ENCODE measurements at regions not wholly inside any gene's neighbourhood (a gene's known extent, or its start where the extent isn't known, plus 50 kb on each side); places are given as distances from the start of the nearest gene placed in this dataset.
"Not testable (repeated sequence)": the region's sequence is repeated elsewhere in the genome, so short reads cannot be mapped to it uniquely, and the experiment has no call there.

GRCh38 chr11:19433367-19433766, 192.6 kb upstream of the E2F8 start:
- DNase-seq (ENCODE audit: low spot score): no peak

GRCh38 chr11:19432370-19433061, 191.8 kb upstream of the E2F8 start:
- peak; percentile 65 for DNase-seq (ENCODE audit: low spot score)

- DNase-seq (ENCODE audit: low spot score): no peak
Measured at GRCh38 chr11:19430754-19431398, 190.1 kb upstream of the E2F8 start.

DNA sequence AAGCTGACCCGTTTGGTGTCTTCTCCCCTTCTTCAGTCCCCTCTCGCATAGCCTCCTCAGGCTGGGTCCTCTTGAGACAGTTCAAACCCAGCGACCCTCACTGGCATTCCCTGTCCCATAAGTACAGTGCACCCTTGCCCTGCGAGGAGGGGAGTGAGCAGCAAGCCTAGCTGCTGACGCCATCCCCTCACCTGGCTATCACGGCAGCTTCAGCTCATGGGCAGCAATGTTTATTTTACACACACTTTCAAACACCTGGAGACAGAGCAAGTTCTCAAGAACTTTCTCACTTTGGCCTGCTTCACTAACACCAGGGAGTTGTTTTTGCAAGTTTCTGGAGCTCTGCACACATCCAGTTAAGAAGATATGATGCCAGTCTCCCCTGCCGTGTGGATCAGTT, 189.6 kb upstream of the E2F8 start:
- no peak for DNase-seq (ENCODE audit: low spot score)

GRCh38 chr11:19429108-19429760, 188.5 kb upstream of the E2F8 start:
- no peak for DNase-seq (ENCODE audit: low spot score)

GRCh38 chr11:19428206-19429002, 187.7 kb upstream of the E2F8 start:
- DNase-seq (ENCODE audit: low spot score): peak; percentile 79

DNA sequence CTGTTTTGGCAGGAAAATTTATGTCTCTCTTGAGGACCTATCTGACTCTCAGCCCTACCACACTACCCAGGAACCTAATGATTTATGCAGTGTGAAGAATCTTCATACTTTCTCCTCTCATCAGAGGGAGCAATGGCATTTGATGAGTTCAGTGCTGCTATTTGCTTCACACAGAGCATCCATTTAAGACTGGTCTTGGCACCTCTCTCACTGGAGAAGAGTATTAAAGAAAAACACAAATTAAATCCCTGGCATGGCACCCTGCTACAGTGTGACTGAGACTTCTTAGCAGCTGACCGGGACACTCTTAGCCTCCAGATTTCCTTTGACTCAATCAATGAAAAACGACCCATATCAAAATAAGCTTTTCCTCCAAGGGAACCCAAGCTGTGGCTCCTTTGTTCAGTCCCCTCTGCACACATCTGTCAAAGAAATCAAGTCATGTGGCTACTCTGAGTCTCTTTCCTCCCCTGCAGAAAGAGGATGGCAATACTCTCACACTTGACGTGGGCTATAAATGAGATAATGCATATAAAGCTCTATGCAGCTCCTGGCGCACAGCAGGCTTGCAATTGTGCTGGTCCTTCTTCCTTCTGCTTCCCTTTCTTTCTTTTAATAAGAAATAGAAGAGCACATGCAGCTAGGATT, 186.1 kb upstream of the E2F8 start:
- DNase-seq (ENCODE audit: low spot score): no peak

DNA sequence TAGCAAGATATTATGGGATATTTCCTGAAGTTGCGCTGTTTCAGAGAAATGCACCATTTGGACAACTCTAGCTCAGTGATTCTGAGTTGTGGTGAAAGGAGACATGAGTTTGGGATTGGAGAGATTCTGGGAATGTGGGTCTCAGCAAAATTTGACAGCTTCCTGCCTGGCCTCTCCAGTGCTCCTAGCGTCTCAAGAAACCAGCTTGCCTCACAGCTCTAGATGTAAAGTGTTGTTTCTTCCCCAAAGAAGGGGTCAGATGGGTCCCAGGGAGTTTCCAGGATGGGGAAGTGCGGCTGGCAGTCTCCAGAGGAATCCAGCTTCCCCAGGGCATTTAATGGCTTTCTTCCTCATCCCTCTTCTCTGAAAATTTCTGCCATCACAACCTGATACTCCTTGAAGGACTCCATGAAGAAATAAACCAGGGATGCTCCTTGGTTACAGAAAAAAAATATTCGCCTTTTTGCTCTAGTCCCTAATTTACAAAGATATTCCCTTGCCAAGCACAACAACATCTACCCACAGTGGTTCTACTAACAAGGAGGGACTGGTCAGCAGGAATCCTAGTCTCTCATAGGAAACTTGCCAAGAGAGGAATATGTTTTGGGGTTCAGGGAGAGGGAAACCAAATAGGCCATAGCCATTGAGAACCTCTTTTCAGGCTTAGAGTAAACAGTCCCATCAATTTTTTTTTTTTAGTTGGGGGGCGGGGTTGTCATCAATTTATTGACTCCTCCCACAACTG, 185.4 kb upstream of the E2F8 start:
- DNase-seq (ENCODE audit: low spot score): no peak

GRCh38 chr11:19422276-19422675, 181.5 kb upstream of the E2F8 start:
- DNase-seq (ENCODE audit: low spot score): peak; percentile 57

GRCh38 chr11:19420868-19421533, 180.3 kb upstream of the E2F8 start:
- DNase-seq (ENCODE audit: low spot score): no peak

GRCh38 chr11:19419808-19420207, 179.1 kb upstream of the E2F8 start:
- DNase-seq (ENCODE audit: low spot score): no peak

- DNase-seq (ENCODE audit: low spot score): peak; percentile 14
Measured at GRCh38 chr11:19419021-19419750, 178.4 kb upstream of the E2F8 start.

DNA sequence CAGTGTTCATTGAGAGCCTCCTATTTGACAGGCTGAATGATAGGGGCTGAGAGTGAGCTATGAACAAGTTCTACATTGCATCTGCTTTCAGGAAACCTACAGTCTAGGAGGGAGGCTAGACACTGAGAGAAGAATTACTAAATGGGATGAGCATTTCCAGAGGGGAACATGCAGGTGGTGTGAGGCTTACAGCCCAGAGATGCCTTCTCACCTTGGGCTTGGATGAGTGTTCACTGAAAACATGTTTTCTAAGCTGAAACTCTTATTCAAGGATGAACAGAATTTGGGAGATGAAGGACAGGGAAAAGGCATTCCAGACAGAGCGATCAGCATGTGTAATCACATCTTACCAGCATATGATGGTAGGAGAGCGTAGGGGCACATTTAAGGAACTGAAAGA, 177.5 kb upstream of the E2F8 start:
- no peak for DNase-seq (ENCODE audit: low spot score)

DNA sequence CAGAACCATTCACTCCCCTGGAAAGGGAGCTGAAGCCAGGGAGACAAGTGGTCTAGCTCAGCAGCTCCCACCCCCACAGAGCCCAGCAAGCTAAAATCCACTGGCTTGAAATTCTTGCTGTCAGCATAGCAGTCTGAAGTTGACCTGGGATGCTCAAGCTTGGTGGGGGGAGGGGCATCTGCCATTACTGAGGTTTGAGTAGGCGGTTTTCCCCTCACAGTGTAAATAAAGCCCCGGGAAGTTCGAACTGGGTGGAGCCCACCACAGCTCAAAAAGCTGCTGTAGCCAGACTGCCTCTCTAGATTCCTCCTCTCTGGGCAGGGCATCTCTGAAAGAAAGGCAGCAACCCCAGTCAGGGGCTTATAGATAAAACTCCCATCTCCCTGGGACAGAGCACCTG, 171.3 kb upstream of the E2F8 start:
- DNase-seq (ENCODE audit: low spot score): not testable (repeated sequence)

GRCh38 chr11:19410032-19410431, 169.3 kb upstream of the E2F8 start:
- DNase-seq (ENCODE audit: low spot score): no peak

DNA sequence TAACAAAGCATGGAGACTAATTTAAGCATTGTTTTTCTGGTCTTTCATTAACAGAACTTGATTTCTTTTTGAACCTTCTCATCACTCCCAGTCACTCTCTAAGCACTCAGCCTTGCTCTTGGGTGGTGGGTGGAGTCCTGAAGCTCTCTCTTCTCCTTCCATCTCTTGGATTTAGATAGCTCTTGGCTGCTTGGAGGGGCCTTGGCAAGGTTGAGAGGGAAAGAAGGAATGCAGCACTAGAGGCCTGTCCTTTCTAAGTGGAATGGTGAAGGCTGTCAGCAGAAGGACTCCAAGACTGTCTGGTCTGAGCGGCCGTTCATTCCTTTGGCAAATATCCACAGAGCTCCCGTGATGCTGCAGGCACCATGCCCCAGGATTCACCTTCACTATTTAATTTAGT, 168.6 kb upstream of the E2F8 start:
- DNase-seq (ENCODE audit: low spot score): no peak

GRCh38 chr11:19407677-19408270, 167.0 kb upstream of the E2F8 start:
- no peak for DNase-seq (ENCODE audit: low spot score)

- DNase-seq (ENCODE audit: low spot score): no peak
Measured at GRCh38 chr11:19405966-19406365, 165.2 kb upstream of the E2F8 start.

DNA sequence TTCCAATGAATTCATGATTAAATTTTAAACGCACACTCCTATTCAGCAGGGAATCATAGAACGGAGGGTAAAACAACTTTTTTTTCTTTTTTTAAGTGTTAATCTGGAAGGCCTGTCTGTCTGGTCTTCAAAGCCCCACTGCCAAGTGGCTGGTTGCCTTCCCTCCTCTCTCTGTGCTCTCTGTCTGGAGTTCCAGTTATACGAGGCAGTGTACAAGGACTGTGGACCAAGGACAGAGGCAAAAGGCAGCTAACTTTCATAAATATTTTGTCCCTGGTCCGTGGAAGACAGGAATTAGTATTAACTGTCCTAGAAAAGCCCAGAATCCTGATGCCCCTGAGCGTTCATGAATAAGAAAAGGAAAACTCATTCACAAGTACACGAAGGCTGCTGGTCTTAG, 164.0 kb upstream of the E2F8 start:
- no peak for DNase-seq (ENCODE audit: low spot score)

All from kidney tubule cell (primary cell).